Heart left ventricle (tissue), 16 donors: ENCODE measurements at regions not wholly inside any gene's neighbourhood (a gene's known extent, or its start where the extent isn't known, plus 50 kb on each side); places are given as distances from the start of the nearest gene placed in this dataset.
"Not testable (repeated sequence)": the region's sequence is repeated elsewhere in the genome, so short reads cannot be mapped to it uniquely, and the experiment has no call there.

Experiments
- ATAC-seq, 4 donors: fragments of 200-7000 bp; cut with Tn5 transposase; one replicate each; pipeline ENCODE4 v1.9.1; 2020 to 2022; ENCODE audit warnings: moderate library complexity in 4 of 4, mild to moderate bottlenecking in 3 of 4, moderate number of reproducible peaks in 1 of 4
- DNase-seq, 5 donors: peaks; one replicate each; pipeline ENCODE4 v3.0.0-alpha.2; 2020
- H3K27ac ChIP-seq, 12 donors: fragments of 200-600 bp; sonication (generic) in 4 of 12; one replicate each; pipeline versions ENCODE4 v1.5.0 to v1.8.0; 2016 to 2022; ENCODE audit warnings: mild to moderate bottlenecking in 2 of 12
- H3K27me3 ChIP-seq, 9 donors: fragments of 200-600 bp; sonication (generic) in 2 of 9; one replicate each; pipeline versions ENCODE4 v1.5.1 to v1.8.0; 2016 to 2022; ENCODE audit warnings: mild to moderate bottlenecking in 3 of 9
- H3K36me3 ChIP-seq, 9 donors: fragments of 200-600 bp; sonication (generic) in 2 of 9; one replicate each; pipeline versions ENCODE4 v1.5.0 to v1.8.0; 2018 to 2022; ENCODE audit warnings: mild to moderate bottlenecking in 2 of 9
- H3K4me1 ChIP-seq, 12 donors: fragments of 200-600 bp; sonication (generic) in 4 of 12; one replicate each; pipeline versions ENCODE4 v1.5.0 to v1.8.0; 2016 to 2022; ENCODE audit warnings: mild to moderate bottlenecking in 3 of 12
- H3K4me3 ChIP-seq, 12 donors: fragments of 200-600 bp; sonication (generic) in 4 of 12; one replicate each; pipeline versions ENCODE4 v1.5.0 to v1.8.0; 2017 to 2022; ENCODE audit warnings: mild to moderate bottlenecking in 9 of 12, moderate library complexity in 4 of 12
- H3K9me3 ChIP-seq, 12 donors: fragments of 200-600 bp; sonication (generic) in 4 of 12; one replicate each; pipeline versions ENCODE4 v1.5.0 to v1.8.0; 2016 to 2022; ENCODE audit warnings: mild to moderate bottlenecking in 1 of 12
- CTCF ChIP-seq, 12 donors: fragments of 200-600 bp; sonication (generic) in 4 of 12; IDR thresholded peaks; one replicate each; pipeline versions ENCODE4 v1.5.0 to v1.8.0; 2018 to 2022; ENCODE audit warnings: antibody characterized with exemption in 12 of 12, mild to moderate bottlenecking in 5 of 12
- POLR2A ChIP-seq, 2 donors: fragments of 450-650 bp; IDR thresholded peaks; one replicate each; pipeline ENCODE4 v1.6.1; 2017; ENCODE audit warnings: antibody characterized with exemption in 2 of 2, mild to moderate bottlenecking in 2 of 2, moderate library complexity in 2 of 2
- WGBS, 4 donors: extraction: QIAGEN DNeasy Blood & Tissue Kit in 2 of 4; methylation state at CpG; one replicate each; pipeline versions ENCODE4 v1.1.5 to v1.1.7; 2013 to 2018; 5-methylcytosine and 5-hydroxymethylcytosine counted together
- intact Hi-C, 10 donors: fragments of 100-400 bp; cut with DNase I; formaldehyde crosslinking; loops; one replicate each; pipeline versions ENCODE4 v1.11.1 to v1.14.2; 2022
- donor health status: ischemic (EF 13 %, LVEDD 7.1; RV severe dilation, severe dysfunction).
- donor health status: healthy with polysubstance abuse.
- donor health status: DM: no; HTN: yes; CAD: no.
- donor health status: DM: no; HTN: no; CAD: no.
- donor health status: ischemic (EF 25% LVEDD 6.9; RV normal size, moderate dysfunction).
- donor health status: ischemic (EF 25% LVEDD 5.7; RV mildly dilated, moderate dysfunction).
- donor health status: healthy.
- donor health status: DM: yes; HTN: yes; CAD: no.
- donor health status: ischemic (EF 35%, LVEDD 5.7; RV mildly dilated, moderate dysfunction).
- donor health status: nonischemic (EF 11% LVEDD 7.7; RV severe dilation, severe dysfunction).
- donor health status: DM: yes; HTN: yes; CAD: no.
- donor health status: PGD.
- donor health status: ischemic (EF 29% LVEDD 5.4; RV normal size, mild dysfunction).
- donor health status: nonischemic (EF 23%, LVEDD 6.1; RV moderate dilation, normal function).

- no peak overlapping the region for H3K4me3 ChIP-seq
- ATAC-seq (peak in 3 of 4 donors; percentile 59 to 75 (median 74)), DNase-seq (peak in 2 of 5 donors; percentile 39 to 54)
- 31 to 72% (median 59%) methylated on average over 5 of the region's 5 CpGs for WGBS, 4 donors
- TF ChIP-seq POLR2A (IDR thresholded peaks at IDR 0.05) (no peak), CTCF (IDR thresholded peaks at IDR 0.05) (no peak)
- no peaks in the 10 kb centered on the region for H3K27me3 ChIP-seq
- peaks cover 2 to 60% (median 37%) of the 10 kb centered on the region in 12 donors for H3K4me1 ChIP-seq
- no peaks in the 10 kb centered on the region for H3K9me3 ChIP-seq
- H3K36me3 ChIP-seq = no peaks in the 10 kb centered on the region
- peak overlapping the region in 11 of 12 donors; percentile 16 to 79 (median 56) for H3K27ac ChIP-seq
- intact Hi-C loops = loop anchor here in 4 of 10 donors (2.0 to 5.0 kb wide), 3 partner anchors 41 to 49 kb away; no protein-coding TSS in a partner anchor
Measured at GRCh38 chr1:94296018-94296417, 58.6 kb upstream of the ARHGAP29 start.

GRCh38 chr1:94292978-94293377, 55.6 kb upstream of the ARHGAP29 start:
- H3K27me3 ChIP-seq, H3K27ac ChIP-seq, DNase-seq, ATAC-seq, H3K36me3 ChIP-seq, intact Hi-C loops, H3K4me3 ChIP-seq, H3K9me3 ChIP-seq: not testable (repeated sequence)
- 83 to 97% (median 96%) methylated on average over 8 of the region's 8 CpGs for WGBS, 4 donors
- peaks cover 0 to 34% (median 11%) of the 10 kb centered on the region in 12 donors for H3K4me1 ChIP-seq

DNA sequence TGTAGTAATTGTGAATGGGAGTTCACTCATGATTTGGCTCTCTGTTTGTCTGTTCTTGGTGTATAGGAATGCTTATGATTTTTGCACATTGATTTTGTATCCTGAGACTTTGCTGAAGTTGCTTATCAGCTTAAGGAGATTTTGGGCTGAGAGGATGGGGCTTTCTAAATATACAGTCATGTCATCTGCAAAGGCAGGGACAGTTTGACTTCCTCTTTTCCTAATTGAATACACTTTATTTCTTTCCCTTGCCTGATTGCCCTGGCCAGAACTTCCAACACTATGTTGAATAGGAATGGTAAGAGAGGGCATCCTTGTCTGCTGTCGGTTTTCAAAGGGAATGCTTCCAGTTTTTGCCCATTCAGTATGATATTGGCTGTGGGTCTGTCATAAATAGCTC, 51.9 kb upstream of the ARHGAP29 start:
- intact Hi-C loops, ATAC-seq: not testable (repeated sequence)
- peak overlapping the region in 1 of 12 donors; percentile 15 for H3K27ac ChIP-seq

More for the DNA sequence above, 51.9 kb upstream of the ARHGAP29 start:
- not testable (repeated sequence) for H3K4me3 ChIP-seq, H3K36me3 ChIP-seq, DNase-seq, H3K9me3 ChIP-seq, H3K27me3 ChIP-seq, H3K4me1 ChIP-seq
- WGBS, 4 donors = 82 to 100% (median 85%) methylated on average over 1 of the region's 1 CpG
